Medulla oblongata (tissue), 1 donor: ENCODE measurements at regions not wholly inside any gene's neighbourhood (a gene's known extent, or its start where the extent isn't known, plus 50 kb on each side); places are given as distances from the start of the nearest gene placed in this dataset.
"Not testable (repeated sequence)": the region's sequence is repeated elsewhere in the genome, so short reads cannot be mapped to it uniquely, and the experiment has no call there.

Experiments used
- DNase-seq: peaks from one replicate; pipeline ENCODE4 v3.0.0-alpha.2; 2015; ENCODE audit errors: extremely low spot score

DNA sequence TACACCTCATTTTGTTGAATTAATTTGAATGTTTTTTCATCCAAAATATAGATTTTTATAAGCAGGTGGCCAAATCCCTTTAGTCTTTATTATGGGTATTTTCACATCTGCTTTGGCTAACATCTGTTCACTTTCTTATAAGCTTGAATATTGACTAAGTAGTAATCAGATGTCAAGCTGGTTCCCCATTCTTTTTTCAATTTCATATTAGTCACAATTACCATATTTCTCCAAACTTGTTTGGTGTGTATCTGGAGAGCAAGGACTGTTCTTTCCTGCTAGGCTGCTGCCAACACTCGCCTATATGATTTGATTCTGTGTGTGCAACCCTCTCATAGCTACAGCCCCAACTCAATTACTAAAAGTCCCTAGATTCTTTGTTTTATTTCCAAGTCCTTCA lies 608.5 kb downstream of the PSAT1 start:
- DNase-seq = no peak

DNA sequence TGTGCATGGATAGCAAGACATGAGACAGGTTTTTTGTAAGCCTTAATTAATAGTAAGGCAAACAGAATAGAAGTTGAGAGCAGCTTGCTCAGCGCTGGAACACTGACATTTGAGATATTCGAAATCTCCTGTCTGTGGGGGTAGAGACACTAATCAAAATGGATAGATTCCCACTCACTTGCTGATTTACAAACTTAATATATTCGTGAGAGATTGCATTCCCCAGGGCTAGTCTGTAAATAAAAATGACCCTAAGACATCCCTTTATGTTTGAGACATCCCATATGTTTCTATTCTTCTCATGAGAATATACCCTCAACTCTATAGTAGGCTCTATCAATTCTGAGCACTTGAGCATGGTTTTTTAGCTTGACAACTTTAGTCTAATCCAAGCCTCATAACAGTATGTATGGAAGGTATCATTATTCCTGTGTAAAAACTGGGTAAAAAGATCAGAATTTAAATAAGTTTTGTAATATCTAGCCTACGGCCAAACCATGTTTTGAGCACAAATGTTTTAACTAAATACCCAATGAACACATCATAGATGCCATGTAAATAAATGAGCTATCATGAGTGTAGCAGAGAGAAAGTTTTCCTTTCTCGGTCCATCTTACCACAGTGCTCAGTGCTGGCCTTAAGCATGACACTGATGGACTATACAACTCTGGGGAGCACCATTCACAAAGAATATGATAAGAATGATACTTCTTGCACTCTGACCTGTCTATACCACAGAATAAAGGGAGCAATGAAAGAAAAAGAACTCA lies 609.2 kb downstream of the PSAT1 start:
- no peak for DNase-seq

DNA sequence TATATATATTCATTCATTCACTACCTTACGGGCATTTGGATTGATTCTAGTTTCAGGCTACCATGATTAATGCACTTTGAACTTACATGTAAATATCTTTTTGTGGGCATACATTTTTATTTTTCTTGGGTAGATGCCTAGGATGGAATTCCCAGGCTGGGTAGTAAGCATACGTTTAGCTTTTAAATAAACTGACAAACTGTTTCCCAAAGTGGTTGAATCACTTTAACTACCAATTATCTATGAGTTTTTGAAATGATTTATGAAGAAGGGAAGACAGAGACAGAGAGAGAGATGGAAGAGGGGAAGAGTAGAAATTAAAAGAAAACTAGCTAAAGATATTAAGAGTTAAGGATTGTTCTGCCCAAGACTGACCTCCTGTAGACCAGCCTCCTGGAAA lies 612.6 kb downstream of the PSAT1 start:
- DNase-seq = no peak

DNA sequence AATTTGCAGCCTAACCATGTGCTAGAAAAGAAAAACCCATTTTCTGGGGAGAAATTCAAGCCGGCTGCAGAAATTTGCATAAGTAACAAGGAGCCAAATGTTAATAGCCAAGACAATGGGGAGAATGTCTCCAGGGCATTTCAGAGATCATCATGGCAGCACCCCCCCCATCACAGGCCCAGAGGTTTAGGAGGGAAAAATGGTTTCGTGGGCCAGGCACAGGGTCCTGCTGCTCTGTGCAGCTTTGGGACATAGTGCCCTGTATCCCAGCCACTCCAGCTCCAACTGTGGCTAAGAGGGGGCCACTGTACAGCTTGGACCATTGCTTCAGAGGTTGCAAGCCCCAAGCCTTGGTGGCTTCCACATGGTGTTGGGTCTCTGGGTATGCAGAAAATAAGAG lies 620.0 kb downstream of the PSAT1 start:
- DNase-seq = not testable (repeated sequence)

DNA sequence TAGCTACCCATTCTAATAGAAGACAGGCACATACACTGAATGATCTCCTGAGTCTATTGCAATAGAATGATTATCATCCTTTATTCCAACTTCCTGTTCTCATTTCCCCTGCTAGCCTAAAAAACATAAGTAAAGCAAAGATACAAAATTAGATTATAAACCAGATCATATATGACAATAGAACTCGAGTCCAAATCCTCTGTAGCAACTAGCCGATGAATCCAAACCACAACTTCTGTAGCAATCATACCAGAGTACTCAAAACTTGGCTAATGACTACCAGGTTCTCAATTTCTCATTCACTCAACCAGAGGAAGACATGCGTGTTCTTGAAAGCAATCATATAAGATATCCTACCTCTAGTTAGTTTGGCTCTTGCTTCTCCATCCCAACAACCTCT lies 622.1 kb downstream of the PSAT1 start:
- DNase-seq = no peak

DNA sequence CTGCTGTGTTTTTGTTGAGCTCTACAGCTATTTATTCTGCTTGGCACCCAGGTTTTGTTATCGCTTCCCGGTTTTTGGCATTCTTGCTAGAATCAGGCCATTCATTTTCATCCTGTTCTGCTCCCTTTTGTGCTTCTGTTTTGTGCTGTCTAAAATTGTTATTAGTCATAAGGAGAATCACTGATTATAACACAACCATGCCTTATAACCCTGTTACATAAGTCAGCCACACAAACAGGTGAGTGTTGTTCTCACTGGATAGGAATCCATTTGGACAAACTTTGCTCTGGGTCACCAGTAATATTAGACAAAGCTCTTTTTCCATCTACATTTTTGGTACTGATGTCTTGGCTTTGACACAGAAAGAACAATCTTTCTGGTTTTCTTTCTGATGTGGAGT lies 622.8 kb downstream of the PSAT1 start:
- DNase-seq = no peak

DNA sequence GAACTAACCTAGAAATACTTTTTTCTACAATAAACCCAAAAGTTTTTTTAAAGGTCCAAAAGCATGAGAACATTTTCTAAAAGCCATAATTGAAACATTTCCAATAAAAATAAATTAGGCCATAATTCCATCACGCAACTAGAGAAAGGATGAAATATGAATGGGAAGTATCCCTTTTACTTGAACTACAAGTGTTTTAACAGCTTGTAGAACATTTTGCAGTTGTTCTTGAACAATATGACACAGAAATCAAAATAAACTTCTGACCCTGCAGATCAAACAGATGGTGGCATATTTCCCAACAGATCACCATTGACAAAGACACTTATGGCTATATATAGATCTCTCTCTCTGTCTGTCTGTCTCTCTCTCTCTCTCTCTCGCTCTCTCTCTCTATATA lies 624.4 kb downstream of the PSAT1 start:
- DNase-seq = no peak

DNA sequence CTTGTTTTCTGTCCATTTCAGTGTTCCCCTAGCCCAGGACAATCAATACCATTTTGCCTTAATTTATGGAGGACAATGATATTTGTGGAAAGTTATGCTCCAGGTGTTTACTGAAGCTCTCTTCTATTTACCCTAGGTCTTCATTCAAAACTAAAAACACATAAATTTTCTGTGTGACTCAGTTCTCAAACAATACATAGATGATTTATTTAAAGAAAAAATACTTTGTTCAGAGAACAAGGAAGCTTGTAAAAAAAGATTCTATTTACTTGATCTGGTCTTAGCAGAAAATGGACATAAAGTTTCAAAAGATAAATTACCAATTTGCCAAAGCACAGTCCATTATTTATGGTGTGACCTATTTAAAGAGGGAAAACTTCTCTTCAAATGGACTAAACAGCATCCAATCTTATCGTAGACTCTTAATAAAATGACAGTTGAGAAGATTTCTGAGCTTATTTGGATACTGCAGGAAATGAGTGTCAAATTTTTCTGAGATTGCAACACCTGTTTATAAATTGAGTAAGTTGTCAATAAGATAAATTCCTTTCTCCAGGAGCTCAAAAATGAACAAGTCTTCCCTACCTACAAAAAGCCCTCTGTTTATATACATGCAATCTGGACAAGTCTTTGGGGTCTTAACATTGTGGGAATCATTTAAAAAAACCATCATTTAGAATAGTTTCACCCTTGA lies 627.2 kb downstream of the PSAT1 start:
- no peak for DNase-seq

DNA sequence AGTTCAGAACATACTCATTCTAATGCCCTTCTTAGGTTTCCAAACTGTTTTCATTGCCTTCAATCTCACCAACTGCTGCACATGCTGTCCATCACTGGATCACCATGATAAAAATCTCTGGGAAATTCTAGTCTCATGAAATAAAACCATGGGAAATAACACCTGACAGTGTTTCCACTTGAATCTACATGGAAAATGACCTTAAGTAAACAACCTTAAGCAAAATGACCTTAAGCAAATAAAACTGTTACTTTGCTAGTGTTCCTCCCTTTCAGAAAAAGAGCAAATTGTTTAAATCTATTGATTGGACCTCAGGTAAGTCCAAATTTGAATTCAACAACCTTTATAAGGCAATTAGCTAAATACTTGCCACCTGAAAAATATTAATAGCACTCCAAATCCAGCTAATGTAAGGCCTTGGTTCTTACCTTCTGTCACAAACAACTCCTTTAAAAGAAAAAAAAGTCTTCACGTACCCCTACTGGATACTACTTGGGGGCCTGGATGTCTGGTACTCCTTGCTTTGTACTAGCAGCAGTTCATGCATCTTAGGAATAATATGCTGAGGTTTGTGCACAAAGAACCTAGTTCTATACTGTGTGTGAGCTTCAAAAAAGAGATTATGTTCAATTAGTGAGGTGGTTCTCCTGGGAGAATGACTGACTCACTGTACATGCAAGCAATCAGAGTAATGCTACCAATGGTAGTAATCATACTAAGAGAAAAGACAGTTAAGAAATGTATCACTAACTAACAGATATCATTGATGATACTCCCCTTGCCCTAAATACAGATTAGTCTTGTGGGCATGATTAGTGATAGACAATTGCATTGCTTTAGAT lies 630.4 kb downstream of the PSAT1 start:
- DNase-seq = no peak

DNA sequence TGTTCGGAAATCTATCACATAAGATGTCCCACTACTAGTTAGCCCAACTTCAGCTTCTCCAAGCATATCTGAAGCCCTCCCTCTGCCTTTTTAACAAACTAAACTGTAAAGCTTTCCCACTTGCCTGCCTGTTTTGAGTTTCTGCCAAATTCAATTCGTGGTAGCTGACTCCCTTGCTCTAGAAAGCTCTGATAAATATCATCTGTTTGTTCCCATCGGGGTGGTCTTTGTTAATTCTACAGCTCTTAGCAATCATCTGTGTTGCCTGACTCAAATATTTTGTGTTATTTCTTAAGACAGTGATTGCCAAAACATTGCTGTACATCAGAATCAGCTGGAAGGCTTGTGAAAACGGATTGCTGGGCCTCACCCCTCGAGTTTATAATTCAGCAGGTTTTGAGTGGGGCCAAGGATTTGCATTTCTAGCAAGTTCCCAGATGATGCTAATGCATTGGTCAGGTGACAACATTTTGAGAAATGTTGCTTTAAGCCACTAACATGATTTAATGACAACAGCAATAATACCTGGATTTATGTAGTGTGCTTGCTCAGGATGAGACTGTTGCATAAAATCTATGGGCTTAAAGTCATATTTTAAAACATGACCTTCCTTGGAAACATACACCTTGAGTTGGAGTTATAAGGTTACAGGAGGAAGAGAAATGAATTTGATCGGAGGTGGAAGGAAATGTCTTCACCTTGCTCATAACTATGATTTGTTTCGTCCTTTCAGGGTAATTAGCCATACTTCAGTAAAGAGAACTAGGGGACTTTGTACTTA lies 631.9 kb downstream of the PSAT1 start:
- no peak for DNase-seq

DNA sequence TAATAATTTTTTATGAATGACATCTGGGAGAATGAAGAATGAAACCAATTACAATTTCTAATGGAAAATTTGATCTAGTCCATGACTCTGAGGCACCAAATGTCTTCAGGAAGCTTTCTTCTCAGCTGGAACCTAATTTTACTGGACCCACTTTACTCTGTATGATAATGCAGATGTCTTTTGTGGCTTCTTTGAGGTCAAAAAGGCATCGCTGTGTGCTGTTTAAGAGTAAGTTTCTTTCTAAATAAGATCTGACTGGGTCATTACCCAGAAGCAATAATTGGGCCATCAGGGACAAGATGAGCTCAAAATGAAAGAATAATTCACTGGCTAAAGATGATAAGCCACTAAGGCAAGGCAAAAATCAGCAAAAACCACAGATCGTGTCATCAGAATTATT lies 633.4 kb downstream of the PSAT1 start:
- DNase-seq = no peak

DNA sequence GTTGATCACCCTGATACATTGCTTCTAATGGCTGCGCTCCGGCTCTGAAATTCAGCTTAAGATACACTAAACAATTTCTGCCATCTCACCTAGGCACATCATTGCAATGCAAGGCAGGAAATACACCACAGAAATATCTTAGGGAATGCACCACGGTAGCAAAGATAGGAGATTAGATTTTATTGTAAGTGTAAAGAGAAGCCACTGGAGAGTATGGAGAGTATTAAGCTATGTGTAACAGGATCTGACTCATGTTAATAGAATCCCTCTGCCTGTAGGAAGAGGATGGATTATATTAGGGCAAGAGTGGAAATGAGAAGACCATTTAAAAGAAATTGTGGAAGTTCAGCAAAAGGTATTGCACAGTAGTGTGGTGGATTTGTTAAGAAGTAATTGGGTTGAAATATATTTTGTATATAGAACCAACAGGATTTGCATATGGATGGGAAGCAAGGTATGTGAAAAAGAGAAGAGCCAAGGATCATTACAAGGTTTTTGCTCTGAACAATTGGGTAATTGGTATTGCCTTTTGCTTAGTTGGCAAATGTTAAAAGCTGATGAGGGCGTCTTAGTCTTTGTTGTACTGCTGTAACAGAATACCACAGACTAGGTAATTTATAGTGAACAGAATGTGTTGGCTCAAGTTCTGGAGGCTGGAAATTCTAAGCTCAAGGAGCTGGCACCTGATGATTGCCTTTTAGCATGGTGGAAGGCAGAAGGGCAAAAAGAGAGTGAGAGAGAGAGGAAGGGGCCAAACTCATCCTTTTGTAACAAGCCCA lies 636.1 kb downstream of the PSAT1 start:
- DNase-seq = no peak

DNA sequence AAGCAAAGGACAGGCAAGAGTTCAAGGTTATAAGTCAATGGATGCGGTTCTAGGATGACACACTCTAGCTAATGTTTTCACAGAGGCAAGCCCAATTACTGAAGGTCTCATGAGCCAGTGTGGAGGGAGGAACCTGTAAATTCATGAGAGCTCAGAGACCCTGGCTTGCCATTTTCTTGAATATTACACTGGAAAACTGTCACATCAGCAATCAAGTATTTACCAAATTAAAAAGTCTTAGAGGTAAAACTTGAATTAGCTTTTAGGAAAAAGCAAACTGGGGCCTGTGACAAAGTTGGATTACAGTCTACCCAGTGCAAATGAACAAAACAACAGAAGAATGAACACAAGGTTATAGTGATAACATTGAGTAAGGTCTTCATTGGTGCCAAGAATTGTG lies 636.9 kb upstream of the TLE4 start:
- no peak for DNase-seq

DNA sequence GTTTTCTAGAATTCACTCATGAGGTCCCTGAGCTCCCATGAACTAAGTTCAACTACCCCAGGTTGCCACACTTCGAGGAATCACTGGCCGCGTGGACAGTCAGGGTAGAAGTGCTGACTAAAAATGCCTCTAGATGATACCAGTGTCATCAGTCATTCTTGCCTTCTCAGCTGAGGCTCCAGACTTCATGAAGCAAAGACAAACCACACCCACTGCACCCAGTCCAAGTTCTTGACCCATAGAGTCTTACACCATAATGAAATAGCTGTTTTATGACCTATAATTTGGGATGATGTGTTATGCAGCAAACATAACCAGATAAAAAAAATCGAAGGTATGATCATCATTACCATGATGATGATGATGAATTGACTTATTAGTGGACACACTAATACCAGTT lies 632.9 kb upstream of the TLE4 start:
- DNase-seq = no peak

DNA sequence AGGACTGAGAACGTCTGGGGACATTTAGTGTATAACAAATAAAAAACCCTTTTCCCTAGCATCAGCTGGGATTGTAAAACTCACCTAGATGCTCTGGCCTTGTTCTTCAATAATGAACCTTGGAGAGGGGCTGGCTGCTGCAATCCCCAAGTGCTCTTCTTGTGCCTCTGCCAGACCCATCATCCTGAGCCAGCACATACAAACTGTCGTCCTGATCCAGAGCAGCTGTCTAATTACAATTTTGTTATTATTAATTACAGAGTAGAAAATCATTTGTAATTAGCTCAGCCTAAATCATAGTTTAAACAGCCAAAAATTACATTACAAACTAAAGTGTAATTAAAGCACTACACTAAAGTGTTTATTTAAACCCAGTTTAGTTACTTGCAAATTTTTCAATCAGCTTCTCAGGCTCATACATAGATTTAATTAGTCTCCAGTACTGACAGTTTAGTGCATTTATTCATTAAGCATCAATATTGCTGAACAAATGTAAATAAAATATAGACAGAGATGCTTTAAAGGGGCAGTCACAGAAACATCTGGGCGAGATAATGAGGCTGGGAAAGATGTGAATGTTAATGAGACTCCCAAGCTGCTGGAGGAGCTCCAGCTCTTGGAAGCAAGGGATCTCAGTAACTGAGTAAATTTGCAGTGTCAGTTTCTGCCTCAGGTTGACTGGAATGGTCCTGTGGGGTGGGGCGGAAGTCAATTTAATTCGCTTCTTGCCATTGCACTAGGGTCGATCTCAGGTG lies 632.3 kb upstream of the TLE4 start:
- DNase-seq = no peak

DNA sequence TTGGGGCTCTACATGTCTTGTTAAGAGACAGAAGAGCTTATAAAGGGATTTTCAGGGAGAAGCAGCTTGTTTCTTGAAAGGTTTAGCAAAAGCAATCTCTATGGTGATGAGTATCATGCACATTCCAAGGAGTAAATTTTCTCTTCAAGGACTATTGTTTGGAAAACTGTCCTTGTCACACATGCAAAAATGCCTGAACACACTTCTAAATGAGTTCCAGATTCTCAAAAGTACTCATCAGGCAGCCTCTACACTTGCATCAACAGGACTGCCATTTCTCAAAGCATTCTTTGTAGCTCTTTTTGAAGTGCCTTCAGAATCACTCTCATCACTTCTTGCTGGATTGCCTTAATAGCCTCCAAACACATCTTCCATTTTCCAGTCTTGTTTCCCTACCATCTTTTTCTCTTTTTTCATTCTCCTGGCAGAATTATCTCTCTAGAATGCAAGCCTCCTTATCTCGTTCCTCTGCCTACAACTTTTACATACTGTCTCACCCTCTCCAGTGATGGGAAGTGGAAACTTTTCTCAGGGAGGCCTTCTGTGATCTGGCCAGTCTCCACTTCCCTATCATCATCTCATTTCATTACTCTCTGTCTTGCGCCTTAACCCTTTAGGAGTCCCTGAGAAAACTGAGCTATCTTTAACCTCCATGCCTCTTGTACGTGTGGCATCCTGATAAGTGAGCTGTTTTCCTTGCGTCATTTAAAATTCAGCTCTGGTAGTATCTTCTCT lies 631.5 kb upstream of the TLE4 start:
- no peak for DNase-seq

DNA sequence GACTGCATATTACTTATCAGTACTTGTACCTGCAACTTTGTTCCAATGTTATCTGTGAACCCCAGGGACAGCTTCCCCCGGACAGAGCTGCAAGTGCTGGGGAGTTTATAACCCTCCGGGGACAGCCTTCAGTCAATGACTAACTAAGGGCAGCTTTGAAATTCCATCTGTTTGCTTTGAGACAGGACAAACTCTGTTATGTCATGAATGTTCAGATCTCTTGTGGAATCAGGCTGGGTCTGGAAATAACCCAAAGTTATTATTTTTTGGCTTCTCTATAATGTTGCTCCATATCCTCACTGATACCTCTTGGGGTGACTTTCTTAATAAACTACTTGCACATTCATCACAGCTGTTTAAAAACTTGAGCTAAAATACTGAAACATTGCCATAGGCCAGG lies 617.5 kb upstream of the TLE4 start:
- no peak for DNase-seq

DNA sequence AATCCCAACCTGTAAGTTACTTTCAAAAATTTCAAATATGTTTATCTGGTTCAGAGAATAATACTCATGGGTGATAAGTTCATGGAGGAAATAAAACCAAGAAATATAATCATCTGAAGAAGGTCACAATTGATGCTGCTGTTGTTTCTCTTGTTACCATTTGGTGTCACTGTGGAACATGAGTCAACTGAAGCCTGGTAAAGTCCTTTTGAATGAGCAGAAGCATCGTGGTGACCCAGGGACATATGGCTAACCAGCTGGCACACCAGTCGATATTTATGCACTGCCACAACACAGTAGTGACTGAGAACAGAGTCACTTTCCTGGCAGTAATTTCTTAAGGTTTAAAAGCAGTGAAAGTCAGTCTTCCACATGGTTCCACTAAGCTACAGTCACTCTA lies 612.9 kb upstream of the TLE4 start:
- DNase-seq = no peak

DNA sequence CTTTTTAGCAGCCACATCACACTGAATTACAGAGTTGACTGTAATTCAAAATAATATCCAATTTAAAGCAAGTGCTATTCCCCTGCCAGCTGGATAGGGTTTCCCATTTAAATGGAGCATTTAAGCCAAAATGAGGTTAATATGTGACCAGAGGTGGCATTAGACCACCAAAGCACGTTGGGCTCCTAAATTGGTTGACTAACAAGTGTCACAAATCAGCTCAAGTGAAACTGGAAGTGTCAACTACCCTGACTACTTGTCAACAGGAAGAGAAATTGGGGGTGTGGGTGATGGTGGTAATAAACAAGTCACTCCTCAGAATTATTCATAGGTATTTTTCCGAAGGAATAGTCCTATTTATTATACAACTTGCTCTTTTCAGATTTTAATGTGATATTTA lies 609.6 kb upstream of the TLE4 start:
- no peak for DNase-seq

DNA sequence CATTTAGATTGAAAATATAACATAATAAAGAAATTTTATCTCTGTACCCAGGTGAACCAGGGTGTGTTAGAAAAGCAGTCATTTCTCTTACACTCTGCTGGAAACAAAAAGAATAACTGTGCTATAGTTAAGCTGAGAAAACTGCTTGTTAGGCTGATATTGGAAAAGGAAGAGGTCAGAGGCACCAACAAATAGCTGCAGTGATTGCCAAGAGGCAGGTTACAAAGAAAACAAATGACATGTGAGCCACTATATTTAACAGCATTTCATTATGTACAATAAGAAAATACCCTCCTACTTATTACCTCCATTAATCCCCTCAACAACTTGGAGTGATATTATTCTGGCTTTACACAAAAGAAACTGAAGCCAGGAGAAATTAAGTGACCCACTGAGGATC lies 607.9 kb upstream of the TLE4 start:
- no peak for DNase-seq
